AG04450 (cell line): ENCODE measurements at regions not wholly inside any gene's neighbourhood (a gene's known extent, or its start where the extent isn't known, plus 50 kb on each side); places are given as distances from the start of the nearest gene placed in this dataset.
"Not testable (repeated sequence)": the region's sequence is repeated elsewhere in the genome, so short reads cannot be mapped to it uniquely, and the experiment has no call there.

ENCODE experiments used
- CTCF ChIA-PET: fragments of 300-600, 350-600 bp; formaldehyde crosslinking; extraction: SDS; loops from one replicate; lab custom pipeline; 2022; ENCODE audit warnings: antibody characterized with exemption, inconsistent platforms; lab: Charles Lee
- POLR2A ChIA-PET: fragments of 350-600 bp; formaldehyde crosslinking; extraction: SDS; loops from one replicate; lab custom pipeline; 2021; ENCODE audit warnings: antibody characterized with exemption, inconsistent platforms; lab: Yijun Ruan, JAX
- DNase-seq: peaks from one replicate; pipeline ENCODE4 v3.0.0-alpha.2; 2011; ENCODE audit warnings: low read depth, low spot score
- H3K27ac ChIP-seq: one replicate; pipeline ENCODE4 v1.5.1; 2012; ENCODE audit warnings: low read depth, low read length, control low read depth
- H3K27me3 ChIP-seq: one replicate; pipeline ENCODE4 v1.6.0; 2012; ENCODE audit warnings: low read length; ENCODE audit not compliant: control insufficient read depth, insufficient read depth
- H3K4me3 ChIP-seq: 2 replicates; pipeline ENCODE4 v1.5.1; 2011; ENCODE audit warnings: mild to moderate bottlenecking, low read depth, low read length, control low read depth
- H3K9me3 ChIP-seq: 2 replicates; pipeline ENCODE4 v1.5.1; 2012; ENCODE audit warnings: low read length; ENCODE audit not compliant: control insufficient read depth, insufficient read depth
- TF ChIP-seq, protein P1 (sequence below): IDR thresholded peaks from 2 replicates; pipeline ENCODE4 v1.5.1; 2011; ENCODE audit warnings: low read depth, low read length, control low read depth, inconsistent platforms

DNA sequence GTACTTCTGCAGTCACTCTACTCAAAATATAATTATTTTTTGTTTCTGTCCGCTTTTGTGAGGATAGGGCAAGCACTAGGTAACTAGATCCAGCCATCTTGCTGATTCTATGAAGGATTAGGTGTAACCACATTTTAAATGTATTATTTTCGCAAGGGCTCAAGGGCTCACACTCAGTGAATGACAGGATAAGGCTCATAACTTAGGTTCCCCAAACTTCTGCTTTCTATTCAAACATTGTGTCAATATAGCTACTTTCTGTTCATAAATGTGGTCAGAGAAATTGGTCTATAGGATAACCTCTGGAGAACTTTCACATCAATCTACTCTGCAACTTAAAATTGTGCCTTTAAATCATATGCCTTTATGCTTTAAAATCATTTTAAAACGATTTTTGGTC lies 1141.2 kb downstream of the SORCS1 start:
- POLR2A ChIA-PET: no interaction called here
- no peak overlapping the region for H3K27ac ChIP-seq
- TF ChIP-seq, protein P1, sequence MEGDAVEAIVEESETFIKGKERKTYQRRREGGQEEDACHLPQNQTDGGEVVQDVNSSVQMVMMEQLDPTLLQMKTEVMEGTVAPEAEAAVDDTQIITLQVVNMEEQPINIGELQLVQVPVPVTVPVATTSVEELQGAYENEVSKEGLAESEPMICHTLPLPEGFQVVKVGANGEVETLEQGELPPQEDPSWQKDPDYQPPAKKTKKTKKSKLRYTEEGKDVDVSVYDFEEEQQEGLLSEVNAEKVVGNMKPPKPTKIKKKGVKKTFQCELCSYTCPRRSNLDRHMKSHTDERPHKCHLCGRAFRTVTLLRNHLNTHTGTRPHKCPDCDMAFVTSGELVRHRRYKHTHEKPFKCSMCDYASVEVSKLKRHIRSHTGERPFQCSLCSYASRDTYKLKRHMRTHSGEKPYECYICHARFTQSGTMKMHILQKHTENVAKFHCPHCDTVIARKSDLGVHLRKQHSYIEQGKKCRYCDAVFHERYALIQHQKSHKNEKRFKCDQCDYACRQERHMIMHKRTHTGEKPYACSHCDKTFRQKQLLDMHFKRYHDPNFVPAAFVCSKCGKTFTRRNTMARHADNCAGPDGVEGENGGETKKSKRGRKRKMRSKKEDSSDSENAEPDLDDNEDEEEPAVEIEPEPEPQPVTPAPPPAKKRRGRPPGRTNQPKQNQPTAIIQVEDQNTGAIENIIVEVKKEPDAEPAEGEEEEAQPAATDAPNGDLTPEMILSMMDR: no peak
- no peaks in the 10 kb centered on the region; the same call in 1 of the 2 replicates for H3K9me3 ChIP-seq
- DNase-seq: no peak
- CTCF ChIA-PET: no interaction called here
- H3K4me3 ChIP-seq: no peak overlapping the region
- H3K27me3 ChIP-seq: no peaks in the 10 kb centered on the region

DNA sequence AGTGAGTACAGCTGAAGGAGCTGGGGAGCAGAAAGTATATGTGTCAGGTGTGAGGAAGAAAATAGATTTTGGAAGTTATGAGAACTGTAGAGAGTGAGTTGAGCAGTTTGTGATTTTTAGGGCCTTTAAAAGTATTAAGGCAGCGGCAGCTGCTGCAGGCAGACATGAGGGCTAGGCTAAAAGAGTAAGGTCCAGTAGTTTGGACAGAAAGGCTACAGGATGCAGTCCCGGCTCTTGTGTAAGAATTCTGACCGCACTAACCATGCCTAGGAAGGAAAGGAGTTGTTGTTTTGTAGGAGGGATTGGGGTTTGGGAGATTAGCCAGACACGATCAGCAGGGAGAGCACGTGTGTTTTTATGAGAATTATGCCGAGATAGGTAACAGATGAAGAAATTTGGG lies 1144.9 kb downstream of the SORCS1 start:
- H3K27ac ChIP-seq, POLR2A ChIA-PET, DNase-seq, H3K9me3 ChIP-seq, CTCF ChIA-PET, H3K27me3 ChIP-seq, H3K4me3 ChIP-seq: not testable (repeated sequence)

DNA sequence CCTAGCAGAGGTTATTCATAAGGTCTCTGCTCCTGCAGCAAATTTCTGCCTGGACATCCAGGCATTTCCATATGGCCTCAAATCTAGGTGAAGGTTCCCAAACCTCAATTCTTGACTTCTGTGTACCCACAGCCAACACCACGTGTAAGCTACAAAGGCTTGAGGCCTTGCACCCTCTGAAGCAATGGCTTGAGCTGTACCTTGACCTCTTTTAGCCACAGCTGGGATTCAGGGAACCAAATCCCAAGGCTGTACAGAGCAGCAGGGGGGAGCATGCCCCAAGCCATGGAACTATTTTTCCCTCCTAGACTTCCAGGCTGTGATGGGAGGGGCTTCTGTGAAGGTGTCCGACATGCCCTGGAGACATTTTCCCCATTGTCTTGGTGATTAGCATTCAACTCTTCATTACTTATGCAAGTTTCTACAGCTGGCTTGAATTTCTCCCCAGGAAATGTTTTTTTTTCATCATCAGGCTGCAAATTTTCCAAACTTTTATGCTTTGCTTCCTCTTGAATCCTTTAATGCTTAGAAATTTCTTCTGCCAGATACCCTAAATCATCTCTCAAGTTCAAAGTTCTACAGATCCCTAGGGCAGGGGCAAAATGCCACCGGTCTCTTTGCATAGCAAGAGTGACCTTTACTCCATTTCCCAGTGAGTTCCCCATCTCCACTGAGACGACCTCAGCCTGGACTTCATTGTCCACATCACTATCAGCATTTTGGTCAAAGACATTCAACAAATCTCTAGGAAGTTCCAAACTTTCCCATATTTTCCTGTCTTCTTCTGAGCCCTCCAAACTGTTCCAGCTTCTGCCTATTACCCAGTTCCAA lies 1148.9 kb downstream of the SORCS1 start:
- H3K4me3 ChIP-seq, DNase-seq, H3K27ac ChIP-seq, H3K9me3 ChIP-seq, POLR2A ChIA-PET, CTCF ChIA-PET, H3K27me3 ChIP-seq: not testable (repeated sequence)

DNA sequence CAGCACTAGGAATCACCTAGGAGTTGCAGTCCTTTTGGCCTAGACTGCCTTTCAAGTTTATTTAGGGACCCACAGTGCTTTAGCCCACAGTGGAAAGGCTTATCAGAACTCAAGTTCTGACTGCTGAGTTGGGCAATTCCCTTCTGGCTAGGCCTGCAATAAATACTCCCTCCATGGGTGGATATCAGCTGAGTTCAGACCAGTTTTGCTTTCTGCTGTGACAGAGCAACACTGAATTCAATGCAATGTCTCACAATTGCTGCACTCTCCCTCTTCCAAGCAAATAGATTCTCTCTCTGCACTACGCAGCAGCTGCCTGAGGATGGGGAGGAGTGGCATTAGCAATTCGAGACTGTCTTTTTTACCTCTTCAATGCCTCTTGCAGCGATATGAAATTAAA lies 1153.3 kb downstream of the SORCS1 start:
- TF ChIP-seq, protein P1: no peak
- DNase-seq: no peak
- CTCF ChIA-PET: no interaction called here
- H3K27ac ChIP-seq: no peak overlapping the region
- H3K9me3 ChIP-seq: peaks cover 8% of the 10 kb centered on the region
- H3K4me3 ChIP-seq: no peak overlapping the region
- no peaks in the 10 kb centered on the region for H3K27me3 ChIP-seq
- POLR2A ChIA-PET: no interaction called here

DNA sequence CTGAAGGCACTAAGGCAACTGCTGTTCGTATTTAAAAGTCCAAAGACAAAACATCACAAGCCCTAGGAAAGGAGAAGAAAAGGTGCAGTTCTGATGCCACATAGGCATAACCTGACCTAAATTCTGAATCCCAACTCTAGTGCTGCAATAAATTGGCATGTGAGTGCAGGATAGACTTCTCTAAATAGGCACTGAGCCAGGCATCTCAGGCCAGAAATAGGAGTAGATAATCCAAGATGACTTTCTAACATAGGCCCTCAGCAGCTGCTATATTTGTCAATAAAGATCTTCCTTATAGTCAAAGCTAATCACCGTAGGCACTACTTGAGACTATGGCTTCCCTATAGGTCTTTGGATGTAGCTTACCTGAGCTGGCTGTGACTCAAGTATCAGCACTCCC lies 1163.8 kb downstream of the SORCS1 start:
- TF ChIP-seq, protein P1: no peak
- H3K27me3 ChIP-seq: no peaks in the 10 kb centered on the region
- H3K27ac ChIP-seq: no peak overlapping the region
- POLR2A ChIA-PET: no interaction called here
- H3K9me3 ChIP-seq: peaks cover 4% of the 10 kb centered on the region
- DNase-seq: no peak
- CTCF ChIA-PET: no interaction called here
- no peak overlapping the region for H3K4me3 ChIP-seq

DNA sequence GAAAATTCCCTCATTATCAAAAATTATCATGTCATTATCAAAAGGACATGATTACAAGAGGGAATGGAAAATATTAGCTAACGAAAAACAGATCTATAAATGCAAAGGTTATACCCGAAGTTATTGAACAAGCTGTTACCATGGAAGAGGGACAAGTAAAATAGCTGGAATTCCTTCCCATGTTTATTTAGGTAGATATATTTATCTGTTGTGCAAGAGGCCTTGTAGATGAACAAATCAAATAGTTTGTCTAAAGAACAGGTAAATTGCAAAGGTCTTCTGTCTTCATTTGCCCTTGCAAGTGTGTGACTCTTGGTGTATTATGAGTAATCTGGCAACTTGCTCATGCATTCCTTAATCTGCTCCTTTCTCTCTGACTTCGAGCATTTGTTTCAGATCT lies 1170.9 kb downstream of the SORCS1 start:
- no peaks in the 10 kb centered on the region for H3K27me3 ChIP-seq
- peaks cover 20% of the 10 kb centered on the region for H3K9me3 ChIP-seq
- H3K4me3 ChIP-seq: no peak overlapping the region
- H3K27ac ChIP-seq: no peak overlapping the region
- no peak for DNase-seq
- CTCF ChIA-PET: no interaction called here
- TF ChIP-seq, protein P1: no peak
- POLR2A ChIA-PET: no interaction called here
